ENCODE measurements at regions not wholly inside any gene's neighbourhood (a gene's known extent, or its start where the extent isn't known, plus 50 kb on each side); places are given as distances from the start of the nearest gene placed in this dataset.

DNA sequence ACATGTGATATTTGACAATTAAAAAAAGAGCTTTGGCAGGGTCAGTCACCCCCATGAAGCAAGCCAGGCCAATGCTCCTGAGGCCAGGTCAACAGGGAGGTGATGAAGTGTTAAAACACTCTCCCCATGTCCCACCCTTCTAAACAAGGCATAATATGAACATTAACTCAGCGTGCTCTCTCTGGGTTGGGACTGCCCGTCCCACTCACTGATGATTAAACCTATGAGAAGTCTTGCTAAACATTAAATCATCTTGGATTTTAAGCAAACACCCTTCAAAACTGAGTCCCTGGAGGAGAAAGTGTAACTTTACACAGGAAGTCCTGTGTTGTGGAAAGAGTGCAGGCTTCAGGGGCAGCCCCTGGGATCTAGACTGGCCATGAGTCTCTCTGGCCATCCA is 558.5 kb downstream of the CD83 start:
- TF ChIP-seq CTCF (IDR thresholded peaks at IDR 0.05) (no peak), POLR2A (IDR thresholded peaks at IDR 0.05) (no peak)

Data from upper lobe of left lung (tissue), 4 donors.